SK-N-SH treated with all-trans-retinoic acid at 6 μM for 48 hours (cell line): ENCODE measurements at regions not wholly inside any gene's neighbourhood (a gene's known extent, or its start where the extent isn't known, plus 50 kb on each side); places are given as distances from the start of the nearest gene placed in this dataset.

Source experiments
- CREB5 ChIP-seq: fragments of 250-450 bp; sonication (Bioruptor Pico); IDR thresholded peaks from 2 replicates; pipeline ENCODE4 v1.5.1; 2020; ENCODE audit warnings: low read depth, mild to moderate bottlenecking, moderate library complexity
- CSRNP3 ChIP-seq: fragments of 250-450 bp; sonication (Bioruptor Pico); IDR thresholded peaks from 2 replicates; pipeline ENCODE4 v1.5.1; 2021; ENCODE audit warnings: mild to moderate bottlenecking, moderate library complexity
- GLIS3 ChIP-seq: fragments of 250-450 bp; sonication (Bioruptor Pico); IDR thresholded peaks from 2 replicates; pipeline ENCODE4 v1.5.0; 2020; ENCODE audit warnings: mild to moderate bottlenecking, moderate library complexity
- ISL1 ChIP-seq: fragments of 250-450 bp; sonication (Bioruptor Pico); IDR thresholded peaks from 2 replicates; pipeline ENCODE4 v2.1.2; 2022; ENCODE audit warnings: mild to moderate bottlenecking, moderate library complexity
- OSR1 ChIP-seq: fragments of 250-450 bp; sonication (Bioruptor Pico); IDR thresholded peaks from 2 replicates; pipeline ENCODE4 v1.8.0; 2022; ENCODE audit warnings: moderate library complexity, mild to moderate bottlenecking, inconsistent platforms
- PATZ1 ChIP-seq: fragments of 250-450 bp; sonication (Bioruptor Pico); IDR thresholded peaks from 2 replicates; pipeline ENCODE4 v1.8.0; 2020; ENCODE audit warnings: mild to moderate bottlenecking, moderate library complexity, borderline replicate concordance
- PPARA ChIP-seq: fragments of 250-450 bp; sonication (Bioruptor Pico); IDR thresholded peaks from 2 replicates; pipeline ENCODE4 v1.5.0; 2020; ENCODE audit warnings: mild to moderate bottlenecking, borderline replicate concordance
- RARB ChIP-seq: fragments of 250-450 bp; sonication (Bioruptor Pico); IDR thresholded peaks from 2 replicates; pipeline ENCODE4 v1.8.0; 2021; ENCODE audit warnings: mild to moderate bottlenecking, moderate library complexity
- ZC3H10 ChIP-seq: fragments of 250-450 bp; sonication (Bioruptor Pico); IDR thresholded peaks from 2 replicates; pipeline ENCODE4 v1.5.1; 2021; ENCODE audit warnings: mild to moderate bottlenecking, moderate library complexity
- ZFP3 ChIP-seq: fragments of 250-450 bp; sonication (Bioruptor Pico); IDR thresholded peaks from 2 replicates; pipeline ENCODE4 v1.5.0; 2020; ENCODE audit warnings: mild to moderate bottlenecking, moderate library complexity
- ZFP30 ChIP-seq: fragments of 450-650 bp; formaldehyde crosslinking; IDR thresholded peaks from 2 replicates; pipeline ENCODE4 v1.5.0; 2022; ENCODE audit warnings: mild to moderate bottlenecking, moderate library complexity
- ZNF565 ChIP-seq: fragments of 450-650 bp; formaldehyde crosslinking; conservative IDR thresholded peaks from 2 replicates; pipeline ENCODE4 v1.5.0; 2020; ENCODE audit warnings: low read depth, mild to moderate bottlenecking, moderate library complexity
- ZNF70 ChIP-seq: fragments of 450-650 bp; formaldehyde crosslinking; IDR thresholded peaks from 2 replicates; pipeline ENCODE4 v1.5.0; 2020; ENCODE audit warnings: mild to moderate bottlenecking, moderate library complexity
- ZNF8 ChIP-seq: fragments of 450-650 bp; formaldehyde crosslinking; IDR thresholded peaks from 2 replicates; pipeline ENCODE4 v1.5.0; 2020; ENCODE audit warnings: mild to moderate bottlenecking, moderate library complexity

- no peak for TF ChIP-seq ZNF565 (CRISPR knock-in tag)
- no peak for TF ChIP-seq PPARA (CRISPR knock-in tag)
- TF ChIP-seq CREB5 (CRISPR knock-in tag) = no peak
- no peak for TF ChIP-seq ZNF8 (CRISPR knock-in tag)
- TF ChIP-seq PATZ1 (CRISPR knock-in tag) = no peak
- no peak for TF ChIP-seq ZFP30 (CRISPR knock-in tag)
- no peak for TF ChIP-seq GLIS3 (CRISPR knock-in tag)
- TF ChIP-seq ISL1 (CRISPR knock-in tag) = no peak
- TF ChIP-seq ZFP3 (CRISPR knock-in tag) = no peak
- no peak for TF ChIP-seq RARB
- TF ChIP-seq ZC3H10 (CRISPR knock-in tag) = no peak
- TF ChIP-seq OSR1 = no peak
- no peak for TF ChIP-seq ZNF70 (CRISPR knock-in tag)
- TF ChIP-seq CSRNP3 = no peak
These were observed 405.3 kb downstream of the VPS13C start for GRCh38 chr15:61654918-61655317.
